Ovary (tissue), 7 donors: ENCODE measurements at regions not wholly inside any gene's neighbourhood (a gene's known extent, or its start where the extent isn't known, plus 50 kb on each side); places are given as distances from the start of the nearest gene placed in this dataset.
"Not testable (repeated sequence)": the region's sequence is repeated elsewhere in the genome, so short reads cannot be mapped to it uniquely, and the experiment has no call there.

ENCODE experiments used
- DNase-seq, 5 donors: peaks; one replicate each; pipeline ENCODE4 v3.0.0-alpha.2; 2019 to 2020
- H3K27ac ChIP-seq, 2 donors: fragments of 200-600 bp; one replicate each; pipeline versions ENCODE4 v1.5.1 to v1.8.0; 2019 to 2022
- H3K27me3 ChIP-seq: fragments of 200-600 bp; one replicate; pipeline ENCODE4 v1.8.0; 2022
- H3K36me3 ChIP-seq: fragments of 200-600 bp; sonication (generic); one replicate; pipeline ENCODE4 v1.5.1; 2019
- H3K4me1 ChIP-seq: one replicate; pipeline ENCODE4 v1.8.1; 2013; ENCODE audit warnings: mild to moderate bottlenecking, moderate library complexity; ENCODE audit not compliant: insufficient read depth
- H3K4me3 ChIP-seq: fragments of 200-600 bp; sonication (generic); one replicate; pipeline ENCODE4 v1.5.1; 2017
- H3K9me3 ChIP-seq, 2 donors: fragments of 200-600 bp in 1 of 2; sonication (generic) in 1 of 2; one replicate each; pipeline versions ENCODE4 v1.5.1 to v1.8.1; 2013 to 2019; ENCODE audit warnings: mild to moderate bottlenecking in 1 of 2, moderate library complexity in 1 of 2
- WGBS, 3 donors: extraction: QIAGEN DNeasy Blood & Tissue Kit in 1 of 3; methylation state at CpG; one replicate each; pipeline versions ENCODE4 v1.1.5 to v1.1.7; 2013 to 2017; 5-methylcytosine and 5-hydroxymethylcytosine counted together
- intact Hi-C, 4 donors: fragments of 100-400 bp; cut with DNase I; formaldehyde crosslinking; loops; one replicate each; pipeline versions ENCODE4 v1.11.0 to v1.15.1; 2022 to 2023
- donor health status: DM: no; HTN: no; CAD: no; lungs with moderate emphysema.
- donor health status: DM: no; HTN: no; CAD: no.
- donor health status: Bipolar disorder and iron deficiency.
- donor health status: DM: no; HTN: no; CAD: no.
- donor health status: DM: yes; HTN: yes; CAD: no.

- H3K4me3 ChIP-seq, DNase-seq, H3K27me3 ChIP-seq, intact Hi-C loops, H3K36me3 ChIP-seq, H3K4me1 ChIP-seq, H3K9me3 ChIP-seq, H3K27ac ChIP-seq: not testable (repeated sequence)
- WGBS, 3 donors: no CpG with 5 or more reads among the region's 2 CpGs
These were observed 50.5 kb upstream of the THOC3 start for GRCh38 chr5:176018598-176018997.

GRCh38 chr5:176020852-176021251 is 52.7 kb upstream of the THOC3 start:
- H3K27ac ChIP-seq, intact Hi-C loops, H3K36me3 ChIP-seq, H3K27me3 ChIP-seq, DNase-seq, H3K9me3 ChIP-seq, H3K4me3 ChIP-seq, H3K4me1 ChIP-seq: not testable (repeated sequence)
- WGBS, 3 donors: 76 to 80% methylated on average over 1 of the region's 4 CpGs; no CpG with 5 or more reads in 1 of the 3 donors

GRCh38 chr5:176023535-176023934 is 55.4 kb upstream of the THOC3 start:
- H3K4me1 ChIP-seq, H3K4me3 ChIP-seq, H3K36me3 ChIP-seq, intact Hi-C loops, DNase-seq, H3K9me3 ChIP-seq, H3K27me3 ChIP-seq, H3K27ac ChIP-seq: not testable (repeated sequence)
- 83 to 91% (median 84%) methylated on average over 3 to 4 of the region's 5 CpGs for WGBS, 3 donors

- H3K9me3 ChIP-seq, H3K4me3 ChIP-seq, H3K27ac ChIP-seq, DNase-seq, H3K4me1 ChIP-seq, H3K36me3 ChIP-seq, intact Hi-C loops, H3K27me3 ChIP-seq: not testable (repeated sequence)
- 79 to 96% (median 90%) methylated on average over 2 to 5 of the region's 7 CpGs for WGBS, 3 donors
These were observed 61.3 kb upstream of the THOC3 start for GRCh38 chr5:176029445-176029844.

GRCh38 chr5:176030361-176031117 is 62.4 kb upstream of the THOC3 start:
- WGBS, 3 donors: 100% methylated on average over 1 of the region's 6 CpGs; no CpG with 5 or more reads in 1 of the 3 donors
- intact Hi-C loops, DNase-seq: not testable (repeated sequence)

GRCh38 chr5:176031118-176031510 is 63.0 kb upstream of the THOC3 start:
- H3K27ac ChIP-seq, H3K27me3 ChIP-seq, H3K9me3 ChIP-seq, H3K4me3 ChIP-seq, H3K36me3 ChIP-seq, intact Hi-C loops, DNase-seq, H3K4me1 ChIP-seq: not testable (repeated sequence)
- WGBS, 3 donors: 63 to 100% methylated on average over 1 to 2 of the region's 3 CpGs; no CpG with 5 or more reads in 1 of the 3 donors

More at GRCh38 chr5:176030361-176031117, 62.4 kb upstream of the THOC3 start:
- H3K4me1 ChIP-seq, H3K9me3 ChIP-seq, H3K36me3 ChIP-seq, H3K27ac ChIP-seq, H3K27me3 ChIP-seq, H3K4me3 ChIP-seq: not testable (repeated sequence)

- intact Hi-C loops, H3K9me3 ChIP-seq, H3K27me3 ChIP-seq, H3K4me1 ChIP-seq, DNase-seq, H3K36me3 ChIP-seq, H3K4me3 ChIP-seq, H3K27ac ChIP-seq: not testable (repeated sequence)
- WGBS, 3 donors: 68 to 100% methylated on average over 1 to 2 of the region's 3 CpGs; no CpG with 5 or more reads in 1 of the 3 donors
These were observed 65.1 kb upstream of the THOC3 start for GRCh38 chr5:176033186-176033585.

- H3K27ac ChIP-seq, H3K4me3 ChIP-seq, H3K9me3 ChIP-seq, H3K36me3 ChIP-seq, intact Hi-C loops, H3K4me1 ChIP-seq, H3K27me3 ChIP-seq: not testable (repeated sequence)
- peak in 2 of 5 donors; percentile 13 to 33 for DNase-seq
- 80 to 88% (median 84%) methylated on average over 3 to 5 of the region's 15 CpGs for WGBS, 3 donors
These were observed 66.5 kb upstream of the THOC3 start for GRCh38 chr5:176034407-176035200.

GRCh38 chr5:176035201-176035530 is 67.1 kb upstream of the THOC3 start:
- H3K9me3 ChIP-seq, DNase-seq, H3K4me3 ChIP-seq, intact Hi-C loops, H3K27ac ChIP-seq, H3K27me3 ChIP-seq, H3K36me3 ChIP-seq, H3K4me1 ChIP-seq: not testable (repeated sequence)
- WGBS, 3 donors: 86 to 90% (median 87%) methylated on average over 4 to 9 of the region's 12 CpGs

GRCh38 chr5:176035816-176036308 is 67.7 kb upstream of the THOC3 start:
- H3K4me3 ChIP-seq, H3K36me3 ChIP-seq, H3K27ac ChIP-seq, H3K27me3 ChIP-seq, intact Hi-C loops, H3K9me3 ChIP-seq, H3K4me1 ChIP-seq: not testable (repeated sequence)
- DNase-seq: peak in 1 of 5 donors; percentile 16
- 89 to 96% (median 95%) methylated on average over 7 to 16 of the region's 16 CpGs for WGBS, 3 donors

GRCh38 chr5:176036391-176036790 is 68.3 kb upstream of the THOC3 start:
- H3K4me3 ChIP-seq, DNase-seq, H3K36me3 ChIP-seq, H3K9me3 ChIP-seq, H3K27me3 ChIP-seq, H3K4me1 ChIP-seq, H3K27ac ChIP-seq, intact Hi-C loops: not testable (repeated sequence)
- 80 to 81% (median 81%) methylated on average over 10 to 15 of the region's 16 CpGs for WGBS, 3 donors

GRCh38 chr5:176037190-176037589 is 69.1 kb upstream of the THOC3 start:
- H3K4me1 ChIP-seq, DNase-seq, H3K4me3 ChIP-seq, H3K27me3 ChIP-seq, intact Hi-C loops, H3K36me3 ChIP-seq, H3K9me3 ChIP-seq, H3K27ac ChIP-seq: not testable (repeated sequence)
- 77 to 82% (median 78%) methylated on average over 5 of the region's 5 CpGs for whole genome bisulfite sequencing, 3 donors
